Peyer's patch (tissue), 4 donors: ENCODE measurements at regions not wholly inside any gene's neighbourhood (a gene's known extent, or its start where the extent isn't known, plus 50 kb on each side); places are given as distances from the start of the nearest gene placed in this dataset.

ENCODE experiments used
- CTCF ChIP-seq, 6 experiments: fragments of 450-650 bp in 4 of 6; fragments of 200-600 bp in 2 of 6; sonication (generic) in 1 of 6; IDR thresholded peaks; one replicate each; pipeline ENCODE4 v1.5.1; 2017 to 2019; ENCODE audit warnings: antibody characterized with exemption in 6 of 6, mild to moderate bottlenecking in 3 of 6, moderate library complexity in 1 of 6
- POLR2A ChIP-seq, 2 donors: fragments of 450-650 bp; IDR thresholded peaks; one replicate each; pipeline ENCODE4 v1.5.1; 2017; ENCODE audit warnings: antibody characterized with exemption in 2 of 2, mild to moderate bottlenecking in 2 of 2, moderate library complexity in 2 of 2

- TF ChIP-seq CTCF (IDR thresholded peaks at IDR 0.05), result no peak
- no peak for TF ChIP-seq POLR2A (IDR thresholded peaks at IDR 0.05)
Observed at GRCh38 chr13:97165502-97166425, 56.4 kb upstream of the MBNL2 start.
